ENCODE measurements at regions not wholly inside any gene's neighbourhood (a gene's known extent, or its start where the extent isn't known, plus 50 kb on each side); places are given as distances from the start of the nearest gene placed in this dataset.

DNA sequence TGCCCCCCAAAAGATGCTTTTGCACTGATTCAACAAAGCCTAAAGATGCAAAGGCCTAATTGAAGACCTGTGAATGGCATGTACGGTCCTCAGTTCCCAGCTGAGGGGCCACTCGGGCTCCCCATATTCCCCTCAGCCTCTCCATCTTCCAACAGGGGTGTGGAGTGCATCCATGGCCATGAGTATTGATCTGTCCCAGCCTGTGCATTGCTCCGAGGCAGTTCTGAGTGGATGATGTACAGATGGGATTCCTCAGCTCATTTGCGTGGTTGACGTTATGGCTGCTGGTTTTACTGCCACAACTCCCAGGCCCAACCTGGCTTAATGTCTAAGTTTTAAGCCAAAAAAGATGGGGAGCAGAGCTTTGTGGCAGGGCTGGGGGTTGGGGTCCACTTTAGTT, 162.7 kb upstream of the ZNF267 start:
- no peaks in the 10 kb centered on the region for H3K9me3 ChIP-seq (replicated peaks; ENCODE audit: insufficient read depth, low read length)
- H4K20me1 ChIP-seq (ENCODE audit: insufficient read depth, low read length), result no peaks in the 10 kb centered on the region
- no peaks in the 10 kb centered on the region for H3K27me3 ChIP-seq (replicated peaks; ENCODE audit: insufficient read depth, low read length)
- no peak overlapping the region for H3K27ac ChIP-seq (ENCODE audit: low read length)
- H3K36me3 ChIP-seq (replicated peaks; ENCODE audit: insufficient read depth, low read length), result no peaks in the 10 kb centered on the region
- no peak overlapping the region for H3K4me3 ChIP-seq (ENCODE audit: low read length)
- no peaks in the 10 kb centered on the region for H3K4me1 ChIP-seq (ENCODE audit: low read length)
- no peak for DNase-seq
- H2AFZ ChIP-seq (ENCODE audit: low read length), result no peak overlapping the region
- H3K79me2 ChIP-seq (ENCODE audit: low read length), result peaks cover 3% of the 10 kb centered on the region; the same call in 1 of the 2 replicates
- H3K9ac ChIP-seq (ENCODE audit: low read length), result no peak overlapping the region
- H3K9me2 ChIP-seq (replicated peaks; ENCODE audit: insufficient read depth, low read length), result no peaks in the 10 kb centered on the region
- no peaks in the 10 kb centered on the region for H3F3A ChIP-seq (ENCODE audit: insufficient read depth, low read length)
- no peak overlapping the region for H3K4me2 ChIP-seq (ENCODE audit: low read depth, low read length)
- TF ChIP-seq, protein P1, sequence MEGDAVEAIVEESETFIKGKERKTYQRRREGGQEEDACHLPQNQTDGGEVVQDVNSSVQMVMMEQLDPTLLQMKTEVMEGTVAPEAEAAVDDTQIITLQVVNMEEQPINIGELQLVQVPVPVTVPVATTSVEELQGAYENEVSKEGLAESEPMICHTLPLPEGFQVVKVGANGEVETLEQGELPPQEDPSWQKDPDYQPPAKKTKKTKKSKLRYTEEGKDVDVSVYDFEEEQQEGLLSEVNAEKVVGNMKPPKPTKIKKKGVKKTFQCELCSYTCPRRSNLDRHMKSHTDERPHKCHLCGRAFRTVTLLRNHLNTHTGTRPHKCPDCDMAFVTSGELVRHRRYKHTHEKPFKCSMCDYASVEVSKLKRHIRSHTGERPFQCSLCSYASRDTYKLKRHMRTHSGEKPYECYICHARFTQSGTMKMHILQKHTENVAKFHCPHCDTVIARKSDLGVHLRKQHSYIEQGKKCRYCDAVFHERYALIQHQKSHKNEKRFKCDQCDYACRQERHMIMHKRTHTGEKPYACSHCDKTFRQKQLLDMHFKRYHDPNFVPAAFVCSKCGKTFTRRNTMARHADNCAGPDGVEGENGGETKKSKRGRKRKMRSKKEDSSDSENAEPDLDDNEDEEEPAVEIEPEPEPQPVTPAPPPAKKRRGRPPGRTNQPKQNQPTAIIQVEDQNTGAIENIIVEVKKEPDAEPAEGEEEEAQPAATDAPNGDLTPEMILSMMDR (IDR thresholded peaks at IDR 0.05; ENCODE audit: low read length), result no peak
- TF ChIP-seq EZH2phosphoT487 (IDR thresholded peaks at IDR 0.05; ENCODE audit: low read length), result no peak

DNA sequence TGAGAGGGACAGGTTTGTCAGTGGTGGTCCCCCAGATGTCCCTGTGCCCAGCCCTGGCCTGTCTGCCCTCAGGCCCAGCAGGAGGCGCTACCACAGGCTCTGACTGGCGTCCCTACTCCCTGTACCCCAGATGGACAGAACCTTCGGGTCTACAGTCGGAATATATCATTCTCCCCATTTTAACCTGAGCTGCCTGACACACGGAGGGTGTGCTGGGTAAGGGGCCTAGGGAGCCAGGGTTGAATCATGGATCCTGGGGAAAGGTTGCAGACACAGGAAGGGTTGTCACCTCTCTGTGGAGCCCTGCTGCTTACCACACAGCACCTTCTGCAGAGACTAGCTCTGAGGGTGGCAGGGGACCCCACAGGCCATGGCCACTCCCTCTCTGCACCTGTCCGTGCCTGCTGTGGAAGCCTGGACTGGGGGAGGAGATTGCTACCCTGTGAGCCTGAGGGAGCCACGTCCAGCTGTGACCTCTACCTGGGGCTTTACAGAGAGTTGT, 162.2 kb upstream of the ZNF267 start:
- no peak overlapping the region for H3K4me3 ChIP-seq (ENCODE audit: low read length)
- no peak overlapping the region for H3K9ac ChIP-seq (ENCODE audit: low read length)
- no peaks in the 10 kb centered on the region for H3K27me3 ChIP-seq (replicated peaks; ENCODE audit: insufficient read depth, low read length)
- no peaks in the 10 kb centered on the region for H3K36me3 ChIP-seq (replicated peaks; ENCODE audit: insufficient read depth, low read length)
- H3K79me2 ChIP-seq (ENCODE audit: low read length), result peaks cover 3% of the 10 kb centered on the region; the same call in 1 of the 2 replicates
- H3K27ac ChIP-seq (ENCODE audit: low read length), result no peak overlapping the region
- TF ChIP-seq, protein P1 (IDR thresholded peaks at IDR 0.05; ENCODE audit: low read length), result no peak
- TF ChIP-seq EZH2phosphoT487 (IDR thresholded peaks at IDR 0.05; ENCODE audit: low read length) (no peak), EZH2 (optimal IDR thresholded peaks at IDR 0.05; ENCODE audit: low read depth, low read length) (no peak)
- no peaks in the 10 kb centered on the region for H3F3A ChIP-seq (ENCODE audit: insufficient read depth, low read length)
- H3K4me1 ChIP-seq (ENCODE audit: low read length), result no peaks in the 10 kb centered on the region
- no peaks in the 10 kb centered on the region for H3K9me3 ChIP-seq (replicated peaks; ENCODE audit: insufficient read depth, low read length)
- H3K4me2 ChIP-seq (ENCODE audit: low read depth, low read length), result no peak overlapping the region
- H4K20me1 ChIP-seq (ENCODE audit: insufficient read depth, low read length), result no peaks in the 10 kb centered on the region
- DNase-seq, result no peak
- no peak overlapping the region for H2AFZ ChIP-seq (ENCODE audit: low read length)
- H3K9me2 ChIP-seq (replicated peaks; ENCODE audit: insufficient read depth, low read length), result no peaks in the 10 kb centered on the region

DNA sequence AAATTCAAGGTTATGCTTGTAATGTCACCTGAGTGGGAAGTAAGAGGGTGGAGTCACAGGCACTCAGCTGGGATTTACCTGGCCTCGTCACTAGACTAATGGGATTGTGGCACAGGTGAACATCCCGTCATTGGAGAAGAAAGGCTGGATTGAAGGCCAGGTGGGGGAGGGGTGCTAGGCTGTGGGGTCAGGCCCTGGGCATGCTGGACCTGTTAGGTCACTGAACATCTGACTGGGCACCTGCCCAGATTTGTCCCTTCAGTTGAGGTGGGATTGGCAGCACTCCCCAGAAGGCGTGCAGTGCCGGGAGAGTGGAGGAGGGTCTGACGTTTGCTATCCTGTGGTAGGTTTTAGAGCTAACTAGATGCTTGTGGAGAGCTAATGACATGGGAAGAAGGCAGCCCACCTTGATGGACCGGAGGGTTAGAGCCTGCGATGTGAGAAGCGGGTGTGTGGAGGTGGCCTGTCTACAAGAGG, 161.5 kb upstream of the ZNF267 start:
- H2AFZ ChIP-seq (ENCODE audit: low read length), result no peak overlapping the region
- no peaks in the 10 kb centered on the region for H3K9me2 ChIP-seq (replicated peaks; ENCODE audit: insufficient read depth, low read length)
- no peak overlapping the region for H3K9ac ChIP-seq (ENCODE audit: low read length)
- no peaks in the 10 kb centered on the region for H3K4me1 ChIP-seq (ENCODE audit: low read length)
- TF ChIP-seq EZH2phosphoT487 (IDR thresholded peaks at IDR 0.05; ENCODE audit: low read length) (no peak), EZH2 (optimal IDR thresholded peaks at IDR 0.05; ENCODE audit: low read depth, low read length) (no peak)
- TF ChIP-seq, protein P1 (IDR thresholded peaks at IDR 0.05; ENCODE audit: low read length), result no peak
- H4K20me1 ChIP-seq (ENCODE audit: insufficient read depth, low read length), result no peaks in the 10 kb centered on the region
- no peak overlapping the region for H3K4me2 ChIP-seq (ENCODE audit: low read depth, low read length)
- peaks cover 3% of the 10 kb centered on the region; the same call in 1 of the 2 replicates for H3K79me2 ChIP-seq (ENCODE audit: low read length)
- H3K4me3 ChIP-seq (ENCODE audit: low read length), result no peak overlapping the region
- H3K36me3 ChIP-seq (replicated peaks; ENCODE audit: insufficient read depth, low read length), result no peaks in the 10 kb centered on the region
- no peak overlapping the region for H3K27ac ChIP-seq (ENCODE audit: low read length)
- no peaks in the 10 kb centered on the region for H3F3A ChIP-seq (ENCODE audit: insufficient read depth, low read length)
- H3K27me3 ChIP-seq (replicated peaks; ENCODE audit: insufficient read depth, low read length), result no peaks in the 10 kb centered on the region
- no peaks in the 10 kb centered on the region for H3K9me3 ChIP-seq (replicated peaks; ENCODE audit: insufficient read depth, low read length)
- no peak for DNase-seq
